A549 (cell line): ENCODE measurements at regions not wholly inside any gene's neighbourhood (a gene's known extent, or its start where the extent isn't known, plus 50 kb on each side); places are given as distances from the start of the nearest gene placed in this dataset.
A peak's percentile ranks its signal among the peaks of the same experiment; 100 is the strongest.
"Not testable (repeated sequence)": the region's sequence is repeated elsewhere in the genome, so short reads cannot be mapped to it uniquely, and the experiment has no call there.

Experiments
- CHD2 ChIP-seq: fragments of 150-350 bp; IDR thresholded peaks from 2 replicates; pipeline ENCODE4 v1.6.1; 2014; ENCODE audit warnings: low read length; ENCODE audit not compliant: partially characterized antibody
- CTCF ChIP-seq: fragments of >200 bp; sonication (Bioruptor Twin); formaldehyde crosslinking; IDR thresholded peaks from 3 replicates; pipeline ENCODE4 v1.5.1; 2016
- FOSB ChIP-seq: fragments of 250-450 bp; sonication (Bioruptor Pico); IDR thresholded peaks from 2 replicates; pipeline ENCODE4 v1.5.0; 2020; ENCODE audit warnings: mild to moderate bottlenecking, moderate library complexity
- GATA3 ChIP-seq: IDR thresholded peaks from 2 replicates; pipeline ENCODE4 v1.6.1; 2012; ENCODE audit warnings: borderline replicate concordance
- HMGXB4 ChIP-seq: fragments of 250-450 bp; sonication (Bioruptor Pico); IDR thresholded peaks from 2 replicates; pipeline ENCODE4 v1.5.0; 2021; ENCODE audit warnings: mild to moderate bottlenecking, moderate library complexity, borderline replicate concordance
- JUNB ChIP-seq: fragments of >200 bp; sonication (Bioruptor Twin); formaldehyde crosslinking; IDR thresholded peaks from 2 replicates; pipeline ENCODE4 v1.6.1; 2016
- KDM5A ChIP-seq: fragments of 200-600 bp; sonication (generic); IDR thresholded peaks from 2 replicates; pipeline ENCODE4 v1.6.1; 2016; ENCODE audit warnings: antibody characterized with exemption, mild to moderate bottlenecking
- NFE2L2 ChIP-seq: fragments of 150-350 bp; conservative IDR thresholded peaks from 2 replicates; pipeline ENCODE4 v1.6.1; 2014; ENCODE audit warnings: low read length
- RNF2 ChIP-seq: fragments of 200-600 bp; sonication (generic); IDR thresholded peaks from 2 replicates; pipeline ENCODE4 v1.6.1; 2016; ENCODE audit warnings: low read depth, mild to moderate bottlenecking, antibody characterized with exemption, moderate library complexity, borderline replicate concordance
- SMC3 ChIP-seq: fragments of >200 bp; sonication (Bioruptor Twin); formaldehyde crosslinking; IDR thresholded peaks from 3 replicates; pipeline ENCODE4 v1.6.1; 2018; ENCODE audit warnings: inconsistent platforms
- TF ChIP-seq, protein P1 (sequence below): IDR thresholded peaks from 2 replicates; pipeline ENCODE4 v1.6.1; 2012

DNA sequence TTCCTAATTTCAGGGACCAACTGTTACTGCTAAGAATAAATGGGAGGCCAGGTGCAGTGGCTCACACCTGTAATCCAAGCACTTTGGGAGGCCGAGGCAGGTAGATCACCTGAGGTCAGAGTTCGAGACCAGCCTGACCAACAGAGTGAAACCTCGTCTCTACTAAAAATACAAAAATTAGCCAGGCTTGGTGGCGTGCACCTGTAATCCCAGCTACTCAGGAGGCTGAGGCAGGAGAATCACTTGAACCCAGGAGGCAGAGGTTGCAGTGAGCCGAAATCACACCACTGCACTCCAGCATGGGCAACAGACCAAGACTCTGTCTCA lies 95.6 kb upstream of the CHD2 start:
- TF ChIP-seq GATA3, SMC3, KDM5A, CTCF, NFE2L2, RNF2, JUNB, CHD2: not testable (repeated sequence)
- TF ChIP-seq FOSB (CRISPR knock-in tag) = peak; percentile 91
- TF ChIP-seq HMGXB4 = peak; percentile 73; the same call in 1 of the 2 replicates
- TF ChIP-seq, protein P1, sequence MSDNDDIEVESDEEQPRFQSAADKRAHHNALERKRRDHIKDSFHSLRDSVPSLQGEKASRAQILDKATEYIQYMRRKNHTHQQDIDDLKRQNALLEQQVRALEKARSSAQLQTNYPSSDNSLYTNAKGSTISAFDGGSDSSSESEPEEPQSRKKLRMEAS = not testable (repeated sequence)
